ENCODE measurements at regions not wholly inside any gene's neighbourhood (a gene's known extent, or its start where the extent isn't known, plus 50 kb on each side); places are given as distances from the start of the nearest gene placed in this dataset.

- no peak for DNase-seq (ENCODE audit: extremely low read depth, low read depth, low spot score)
Measured at GRCh38 chr17:77701996-77702395, 256.5 kb upstream of the TNRC6C start.

GRCh38 chr17:77704048-77704815 lies 254.3 kb upstream of the TNRC6C start:
- DNase-seq (ENCODE audit: extremely low read depth, low read depth, low spot score) = no peak

GRCh38 chr17:77706938-77707337 lies 251.6 kb upstream of the TNRC6C start:
- DNase-seq (ENCODE audit: extremely low read depth, low read depth, low spot score) = no peak

- no peak for DNase-seq (ENCODE audit: extremely low read depth, low read depth, low spot score)
Measured at GRCh38 chr17:77707546-77707945, 251.0 kb upstream of the TNRC6C start.

DNA sequence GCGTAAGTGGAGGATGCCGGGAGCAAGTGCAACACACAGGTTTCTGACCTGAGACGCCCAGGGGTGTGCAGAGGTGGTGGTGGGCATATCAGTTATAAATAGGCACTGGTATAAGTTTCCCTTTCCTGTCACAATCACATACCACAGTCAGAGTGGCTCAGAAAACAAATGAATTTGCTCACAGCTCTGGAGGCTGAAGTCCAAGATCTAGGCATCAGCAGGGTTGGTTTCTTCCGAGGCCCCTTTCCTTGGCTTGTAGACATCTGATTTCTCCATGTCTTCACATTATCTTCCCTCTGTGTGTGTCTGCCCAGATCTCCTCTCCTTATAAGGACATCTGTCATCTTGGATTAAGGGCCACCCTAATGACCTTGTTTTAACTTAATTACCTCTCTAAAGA lies 250.5 kb upstream of the TNRC6C start:
- DNase-seq (ENCODE audit: extremely low read depth, low read depth, low spot score) = no peak

GRCh38 chr17:77708936-77709335 lies 249.6 kb upstream of the TNRC6C start:
- no peak for DNase-seq (ENCODE audit: extremely low read depth, low read depth, low spot score)

DNA sequence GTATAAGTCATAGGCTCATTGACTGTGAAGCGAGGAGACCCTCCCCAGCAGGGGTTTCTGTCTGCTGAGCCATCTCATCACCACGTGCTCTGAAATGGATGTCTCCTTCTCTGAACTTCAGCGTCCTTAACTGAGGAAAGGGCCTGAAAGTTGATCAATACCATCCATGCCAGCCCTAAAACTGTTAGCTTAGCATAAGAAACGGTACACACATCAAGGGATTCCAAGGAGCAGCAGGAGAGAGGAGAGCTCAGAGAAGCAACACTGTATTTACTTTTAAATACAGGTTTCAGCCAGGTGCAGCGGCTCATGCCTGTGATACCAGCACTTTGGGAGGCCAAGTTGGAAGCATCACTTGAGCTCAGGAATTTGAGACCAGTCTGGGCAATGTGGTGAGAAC lies 248.9 kb upstream of the TNRC6C start:
- no peak for DNase-seq (ENCODE audit: extremely low read depth, low read depth, low spot score)

DNA sequence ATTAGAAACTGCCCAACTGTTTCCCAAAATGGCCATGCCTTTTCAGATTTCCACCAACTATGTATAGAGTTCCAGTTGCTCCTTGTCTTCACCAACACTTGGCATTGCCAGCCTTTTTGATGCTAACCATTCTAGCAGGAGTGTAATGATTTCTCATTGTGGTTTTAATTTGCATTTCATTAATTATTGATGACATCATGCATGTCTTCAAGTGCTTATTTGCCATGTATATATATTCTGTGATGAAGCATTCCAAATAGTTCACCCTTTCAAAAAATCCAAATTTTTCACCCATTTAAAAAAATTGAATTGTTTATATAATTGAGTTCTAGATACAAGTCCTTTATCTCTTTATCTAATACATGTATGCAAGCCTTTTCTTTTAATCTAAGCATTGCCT lies 245.9 kb upstream of the TNRC6C start:
- DNase-seq (ENCODE audit: extremely low read depth, low read depth, low spot score) = no peak

DNA sequence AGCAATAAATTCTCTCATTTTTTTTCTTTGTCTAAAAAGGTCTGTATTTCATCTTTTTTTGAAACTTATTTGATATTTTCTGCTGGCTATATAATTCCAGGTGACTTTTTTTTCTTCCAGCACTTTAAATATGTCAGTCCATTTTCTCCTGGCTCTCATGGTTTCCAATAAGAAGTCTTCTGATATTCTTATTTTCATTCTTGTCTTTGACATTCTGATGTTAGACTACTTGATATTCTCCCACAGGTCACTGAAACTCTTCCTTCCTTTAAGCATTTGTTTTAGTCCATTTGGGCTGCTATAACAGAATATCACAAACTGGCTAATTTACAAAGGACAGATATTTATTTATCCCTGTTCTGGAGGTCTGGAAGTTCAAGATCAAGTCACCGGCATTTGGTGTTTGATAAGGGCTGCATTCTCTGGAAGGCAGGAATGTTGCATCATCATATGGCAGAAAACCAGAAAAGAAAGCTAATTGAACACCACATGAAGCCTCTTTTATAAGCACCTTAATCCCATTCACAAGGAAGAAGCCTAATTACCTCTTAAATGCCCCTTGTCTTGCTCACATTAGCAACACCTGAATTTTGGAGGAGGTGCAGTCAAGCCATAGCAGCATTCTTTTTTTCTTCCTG lies 242.1 kb upstream of the TNRC6C start:
- DNase-seq (ENCODE audit: extremely low read depth, low read depth, low spot score) = no peak

DNA sequence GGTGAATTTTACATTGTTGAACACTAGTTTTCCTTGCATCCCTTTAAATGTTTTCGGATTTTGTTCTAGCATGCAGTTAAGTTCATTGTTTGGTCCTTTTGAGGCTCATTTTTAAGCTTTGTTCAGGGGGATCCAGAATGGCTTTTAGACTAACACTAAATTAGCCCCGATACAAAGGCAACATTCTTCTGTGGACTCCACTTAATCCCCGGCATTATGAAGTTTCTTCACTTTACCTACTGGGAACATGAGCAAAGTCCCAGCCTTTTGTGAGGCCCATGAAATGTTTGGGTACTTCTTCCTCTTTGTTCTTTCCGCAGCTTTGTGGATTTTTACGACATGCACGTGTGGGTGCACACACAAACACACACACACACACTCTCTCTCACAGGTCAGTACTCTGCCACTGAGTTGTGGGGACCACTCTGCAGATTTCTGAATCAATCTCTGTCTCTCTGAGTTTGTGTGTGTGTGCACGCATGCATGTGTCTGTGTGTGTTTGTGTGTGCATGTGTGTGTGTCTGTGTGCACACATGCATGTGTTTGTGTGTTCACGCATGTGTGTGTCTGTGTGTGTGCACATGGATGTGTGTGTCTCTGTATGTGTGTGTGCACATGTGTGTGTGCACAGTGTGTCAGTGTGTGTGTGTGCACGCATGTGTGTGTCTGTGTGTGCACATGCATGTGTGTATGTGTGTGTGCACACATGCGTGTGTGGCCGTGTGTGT lies 240.4 kb upstream of the TNRC6C start:
- DNase-seq (ENCODE audit: extremely low read depth, low read depth, low spot score) = no peak

DNA sequence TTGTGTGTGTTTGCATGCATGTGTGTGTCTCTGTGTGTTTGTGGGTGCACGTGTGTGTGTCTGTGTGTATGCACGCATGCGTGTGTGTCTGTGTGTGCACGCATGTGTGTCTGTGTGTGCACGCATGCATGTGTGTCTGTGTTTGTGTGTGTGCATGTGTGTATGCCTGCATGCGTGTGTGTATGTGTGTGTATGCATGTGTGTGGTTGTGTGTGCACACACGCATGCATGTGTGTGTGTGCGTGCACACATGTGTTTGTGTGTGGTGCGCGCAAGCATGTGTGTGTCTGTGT lies 239.9 kb upstream of the TNRC6C start:
- DNase-seq (ENCODE audit: extremely low read depth, low read depth, low spot score) = no peak

GRCh38 chr17:77719806-77720205 lies 238.7 kb upstream of the TNRC6C start:
- no peak for DNase-seq (ENCODE audit: extremely low read depth, low read depth, low spot score)

GRCh38 chr17:77720946-77721845 lies 237.3 kb upstream of the TNRC6C start:
- DNase-seq (ENCODE audit: extremely low read depth, low read depth, low spot score) = no peak

DNA sequence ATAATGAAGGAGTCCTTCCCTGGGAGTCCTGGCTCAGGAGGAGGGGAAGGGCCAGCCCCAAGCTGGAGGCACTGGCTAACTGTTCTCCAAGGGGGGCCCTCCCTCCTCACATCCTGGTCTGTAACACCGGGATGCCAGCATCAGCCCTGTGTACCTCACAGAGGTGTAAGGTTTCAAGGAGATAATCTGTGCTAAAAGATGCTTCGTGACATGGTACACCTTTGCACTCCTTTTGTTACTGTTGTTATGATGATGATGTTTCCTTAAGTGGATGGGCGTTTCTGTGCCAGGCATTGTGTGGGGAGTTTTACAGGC lies 236.7 kb upstream of the TNRC6C start:
- no peak for DNase-seq (ENCODE audit: extremely low read depth, low read depth, low spot score)

GRCh38 chr17:77722366-77722765 lies 236.1 kb upstream of the TNRC6C start:
- no peak for DNase-seq (ENCODE audit: extremely low read depth, low read depth, low spot score)

DNA sequence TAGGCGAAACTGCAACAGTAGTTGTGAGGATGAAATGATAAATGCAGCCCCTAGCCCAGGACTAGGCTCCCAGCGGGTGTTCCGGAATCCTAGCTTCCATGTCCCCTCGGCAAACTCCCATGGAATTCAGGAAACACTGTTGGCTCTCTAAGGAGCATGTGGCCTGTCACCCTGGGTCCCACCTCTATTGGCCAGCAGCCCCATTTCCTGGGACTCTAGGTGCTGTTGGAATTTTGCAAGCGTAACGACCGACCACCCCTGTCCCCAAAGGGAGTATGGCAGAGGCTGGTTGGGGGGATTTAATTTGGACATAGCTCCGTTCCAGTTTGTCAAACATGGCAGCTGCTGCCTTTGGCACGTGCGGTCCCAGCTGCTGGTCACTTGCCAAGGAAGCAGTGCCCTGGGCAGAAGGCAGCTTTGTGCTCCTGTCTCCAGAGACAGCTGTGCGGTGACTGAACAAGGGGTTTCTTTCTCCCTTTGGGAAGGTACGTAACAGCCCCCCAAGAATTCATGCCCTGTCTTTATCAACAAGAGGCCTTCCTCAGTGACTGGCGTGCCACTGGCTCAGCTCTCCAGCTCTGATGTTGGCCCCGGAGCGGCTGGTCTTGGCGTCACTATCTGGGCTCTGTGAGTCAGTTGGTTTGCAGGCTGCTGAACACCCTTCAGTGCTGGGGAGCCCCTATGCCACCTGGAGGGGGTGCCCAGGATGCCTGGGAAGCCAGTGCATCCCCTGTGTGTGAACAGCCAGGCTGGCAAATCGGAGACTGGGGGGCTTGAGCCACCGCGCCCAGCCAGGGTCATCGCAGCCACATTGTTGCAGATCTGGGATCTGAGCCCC lies 235.2 kb upstream of the TNRC6C start:
- DNase-seq (ENCODE audit: extremely low read depth, low read depth, low spot score) = no peak

DNA sequence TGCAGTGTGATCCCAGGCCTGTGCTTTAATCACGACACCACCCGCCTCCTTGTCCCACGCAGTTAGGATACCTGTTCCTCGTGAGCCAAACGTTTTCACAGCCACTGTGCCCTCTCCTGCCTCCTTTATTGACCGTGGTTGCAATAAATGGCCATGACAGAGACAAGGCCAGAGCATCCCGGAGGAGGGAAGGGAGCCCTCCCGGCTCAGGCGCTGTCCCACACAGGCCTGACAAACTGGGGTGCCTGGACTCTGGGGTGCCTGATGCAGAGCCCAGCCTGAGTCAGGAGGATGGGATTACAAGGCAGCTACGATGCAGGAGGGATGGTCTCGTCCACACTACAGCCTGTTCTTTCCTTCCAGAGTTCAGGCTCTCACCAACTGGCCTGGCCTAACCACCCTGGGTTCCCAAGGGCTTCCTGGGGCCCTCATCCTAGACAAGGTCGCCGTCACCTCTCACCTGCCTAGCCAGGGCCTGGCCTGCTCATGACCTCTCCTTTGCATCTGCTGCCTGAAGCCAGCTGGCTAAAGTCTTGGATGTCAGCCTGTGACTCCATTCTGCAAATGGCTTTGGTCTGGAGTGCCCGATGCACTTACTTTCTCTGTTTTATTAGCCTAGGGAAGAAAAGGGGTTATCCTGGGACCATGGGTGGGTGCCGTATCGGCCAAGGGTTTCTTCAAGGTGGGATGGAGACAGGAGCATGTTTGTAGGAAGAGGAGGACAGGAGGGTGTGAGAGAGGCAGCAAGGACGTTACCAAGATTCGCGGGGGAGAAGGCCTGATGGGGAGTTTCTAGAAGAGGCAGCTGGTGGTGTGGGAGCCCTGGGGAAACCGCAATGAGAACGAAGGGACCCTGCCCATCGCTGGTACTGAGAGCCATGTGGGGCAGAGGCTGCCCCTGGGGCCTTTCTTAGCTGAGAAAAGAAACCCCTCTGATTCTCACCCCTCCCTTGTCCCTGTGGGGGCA lies 234.3 kb upstream of the TNRC6C start:
- no peak for DNase-seq (ENCODE audit: extremely low read depth, low read depth, low spot score)

DNA sequence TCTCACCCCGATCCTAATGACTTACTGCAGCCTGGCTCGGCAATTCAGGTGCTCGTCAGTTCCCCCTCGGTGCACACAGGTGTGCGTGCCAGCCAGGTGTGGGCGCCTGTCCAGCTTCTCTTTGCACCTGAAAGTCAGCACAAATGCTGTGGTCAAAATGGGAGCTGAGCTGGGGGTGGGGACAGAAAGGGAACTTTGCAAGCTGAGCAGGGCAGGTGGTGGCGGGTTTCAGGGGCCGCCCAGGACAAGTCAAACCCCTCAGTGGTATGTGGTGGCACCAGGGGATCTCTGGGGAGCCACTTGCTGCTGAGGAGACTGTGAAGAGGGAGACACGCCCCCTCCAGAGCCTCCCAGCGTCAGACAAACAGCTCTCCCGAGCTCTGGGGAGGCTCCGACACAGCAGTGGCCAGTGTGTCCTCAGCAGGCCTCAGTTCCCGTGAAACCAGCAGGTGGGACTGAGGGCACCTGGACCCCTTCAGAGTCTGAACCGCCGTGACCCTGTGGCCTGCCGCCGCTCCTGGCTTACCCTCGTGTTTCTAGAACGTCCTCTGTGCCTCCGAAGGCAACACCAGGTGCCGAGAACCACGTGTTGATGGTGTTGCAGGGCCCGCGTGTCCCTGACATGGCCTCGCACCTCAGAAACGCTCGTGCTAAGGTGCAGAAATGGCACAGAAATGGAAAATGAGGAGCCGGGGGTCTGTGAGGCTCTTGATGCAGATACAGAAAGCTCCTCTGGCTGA lies 233.5 kb upstream of the TNRC6C start:
- no peak for DNase-seq (ENCODE audit: extremely low read depth, low read depth, low spot score)

GRCh38 chr17:77725846-77726245 lies 232.7 kb upstream of the TNRC6C start:
- no peak for DNase-seq (ENCODE audit: extremely low read depth, low read depth, low spot score)

All from glomerular endothelial cell (primary cell).